ENCODE measurements at regions not wholly inside any gene's neighbourhood (a gene's known extent, or its start where the extent isn't known, plus 50 kb on each side); places are given as distances from the start of the nearest gene placed in this dataset.

DNA sequence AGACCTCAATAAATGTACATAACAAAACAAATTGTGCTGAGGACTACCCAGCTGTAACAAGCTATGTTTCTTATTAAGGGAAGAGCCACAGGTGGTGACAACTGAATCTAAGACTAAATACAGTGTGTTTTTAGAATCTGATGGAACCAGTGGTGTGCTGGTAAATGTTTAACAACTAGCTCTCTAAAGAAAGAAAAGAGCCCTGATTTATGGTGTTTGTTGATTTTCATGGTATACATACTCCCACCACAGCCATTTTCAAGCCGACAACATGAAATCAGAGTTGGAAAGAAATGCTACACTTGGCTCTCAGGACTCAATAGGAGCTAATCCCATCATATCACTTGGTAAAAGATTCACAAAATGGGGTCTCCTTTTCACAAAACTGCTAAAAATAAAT, 89.8 kb upstream of the FNDC3B start:
- no peaks in the 10 kb centered on the region for H3K27me3 ChIP-seq (replicated peaks; ENCODE audit: insufficient read depth, low read length)
- no peak overlapping the region for H3K4me3 ChIP-seq (ENCODE audit: low read length)
- no peaks in the 10 kb centered on the region for H3K4me1 ChIP-seq (ENCODE audit: low read length)
- H3K36me3 ChIP-seq (replicated peaks; ENCODE audit: insufficient read depth, low read length), result no peaks in the 10 kb centered on the region
- no peak for DNase-seq
- H3F3A ChIP-seq (ENCODE audit: insufficient read depth, low read length), result no peaks in the 10 kb centered on the region
- no peaks in the 10 kb centered on the region for H3K79me2 ChIP-seq (ENCODE audit: low read length)
- no peak overlapping the region for H3K27ac ChIP-seq (ENCODE audit: low read length)
- no peak overlapping the region for H3K9ac ChIP-seq (ENCODE audit: low read length)
- H4K20me1 ChIP-seq (ENCODE audit: insufficient read depth, low read length), result no peaks in the 10 kb centered on the region
- H3K4me2 ChIP-seq (ENCODE audit: low read depth, low read length), result no peak overlapping the region
- H3K9me2 ChIP-seq (replicated peaks; ENCODE audit: insufficient read depth, low read length), result no peaks in the 10 kb centered on the region
- no peaks in the 10 kb centered on the region for H3K9me3 ChIP-seq (replicated peaks; ENCODE audit: insufficient read depth, low read length)
- H2AFZ ChIP-seq (ENCODE audit: low read length), result no peak overlapping the region
- TF ChIP-seq EZH2phosphoT487 (IDR thresholded peaks at IDR 0.05; ENCODE audit: low read length) (no peak), EZH2 (optimal IDR thresholded peaks at IDR 0.05; ENCODE audit: low read depth, low read length) (no peak)
- TF ChIP-seq, protein P1, sequence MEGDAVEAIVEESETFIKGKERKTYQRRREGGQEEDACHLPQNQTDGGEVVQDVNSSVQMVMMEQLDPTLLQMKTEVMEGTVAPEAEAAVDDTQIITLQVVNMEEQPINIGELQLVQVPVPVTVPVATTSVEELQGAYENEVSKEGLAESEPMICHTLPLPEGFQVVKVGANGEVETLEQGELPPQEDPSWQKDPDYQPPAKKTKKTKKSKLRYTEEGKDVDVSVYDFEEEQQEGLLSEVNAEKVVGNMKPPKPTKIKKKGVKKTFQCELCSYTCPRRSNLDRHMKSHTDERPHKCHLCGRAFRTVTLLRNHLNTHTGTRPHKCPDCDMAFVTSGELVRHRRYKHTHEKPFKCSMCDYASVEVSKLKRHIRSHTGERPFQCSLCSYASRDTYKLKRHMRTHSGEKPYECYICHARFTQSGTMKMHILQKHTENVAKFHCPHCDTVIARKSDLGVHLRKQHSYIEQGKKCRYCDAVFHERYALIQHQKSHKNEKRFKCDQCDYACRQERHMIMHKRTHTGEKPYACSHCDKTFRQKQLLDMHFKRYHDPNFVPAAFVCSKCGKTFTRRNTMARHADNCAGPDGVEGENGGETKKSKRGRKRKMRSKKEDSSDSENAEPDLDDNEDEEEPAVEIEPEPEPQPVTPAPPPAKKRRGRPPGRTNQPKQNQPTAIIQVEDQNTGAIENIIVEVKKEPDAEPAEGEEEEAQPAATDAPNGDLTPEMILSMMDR (IDR thresholded peaks at IDR 0.05; ENCODE audit: low read length), result no peak

- Histone ChIP-seq H3K9ac (ENCODE audit: low read length) (no peak overlapping the region), H3K36me3 (replicated peaks; ENCODE audit: insufficient read depth, low read length) (no peaks in the 10 kb centered on the region), H4K20me1 (ENCODE audit: insufficient read depth, low read length) (no peaks in the 10 kb centered on the region), H2AFZ (ENCODE audit: low read length) (0 out of 2 replicates have a peak overlapping the region, but pooled peaks have one; percentile 4), H3K4me1 (ENCODE audit: low read length) (no peaks in the 10 kb centered on the region), H3K4me2 (ENCODE audit: low read depth, low read length) (no peak overlapping the region), H3K27ac (ENCODE audit: low read length) (no peak overlapping the region), H3F3A (ENCODE audit: insufficient read depth, low read length) (no peaks in the 10 kb centered on the region), H3K27me3 (replicated peaks; ENCODE audit: insufficient read depth, low read length) (no peaks in the 10 kb centered on the region), H3K4me3 (ENCODE audit: low read length) (no peak overlapping the region), H3K9me3 (replicated peaks; ENCODE audit: insufficient read depth, low read length) (no peaks in the 10 kb centered on the region), H3K9me2 (replicated peaks; ENCODE audit: insufficient read depth, low read length) (no peaks in the 10 kb centered on the region), H3K79me2 (ENCODE audit: low read length) (no peaks in the 10 kb centered on the region)
- TF ChIP-seq, protein P1 (IDR thresholded peaks at IDR 0.05; ENCODE audit: low read length), result no peak
- TF ChIP-seq EZH2phosphoT487 (IDR thresholded peaks at IDR 0.05; ENCODE audit: low read length) (no peak), EZH2 (optimal IDR thresholded peaks at IDR 0.05; ENCODE audit: low read depth, low read length) (no peak)
- DNase-seq, result no peak
Observed at GRCh38 chr3:171950373-171950772, 89.0 kb upstream of the FNDC3B start.

GRCh38 chr3:171951597-171951996, 87.8 kb upstream of the FNDC3B start:
- Histone ChIP-seq H3K4me3 (ENCODE audit: low read length) (no peak overlapping the region), H3K36me3 (replicated peaks; ENCODE audit: insufficient read depth, low read length) (no peaks in the 10 kb centered on the region), H3F3A (ENCODE audit: insufficient read depth, low read length) (no peaks in the 10 kb centered on the region), H3K4me2 (ENCODE audit: low read depth, low read length) (no peak overlapping the region), H3K79me2 (ENCODE audit: low read length) (no peaks in the 10 kb centered on the region), H3K27me3 (replicated peaks; ENCODE audit: insufficient read depth, low read length) (no peaks in the 10 kb centered on the region), H4K20me1 (ENCODE audit: insufficient read depth, low read length) (no peaks in the 10 kb centered on the region), H3K4me1 (ENCODE audit: low read length) (no peaks in the 10 kb centered on the region), H3K9me3 (replicated peaks; ENCODE audit: insufficient read depth, low read length) (no peaks in the 10 kb centered on the region), H2AFZ (ENCODE audit: low read length) (no peak overlapping the region), H3K9me2 (replicated peaks; ENCODE audit: insufficient read depth, low read length) (no peaks in the 10 kb centered on the region), H3K27ac (ENCODE audit: low read length) (no peak overlapping the region), H3K9ac (ENCODE audit: low read length) (no peak overlapping the region)
- TF ChIP-seq, protein P1 (IDR thresholded peaks at IDR 0.05; ENCODE audit: low read length), result no peak
- no peak for DNase-seq
